HG03066 (cell line): ENCODE measurements at regions not wholly inside any gene's neighbourhood (a gene's known extent, or its start where the extent isn't known, plus 50 kb on each side); places are given as distances from the start of the nearest gene placed in this dataset.

Source experiments
- ATAC-seq: cut with Tn5 transposase; IDR thresholded peaks from one replicate; pipeline ENCODE4 v1.9.1; 2021; ENCODE audit warnings: low read depth; ENCODE audit not compliant: unreplicated experiment

DNA sequence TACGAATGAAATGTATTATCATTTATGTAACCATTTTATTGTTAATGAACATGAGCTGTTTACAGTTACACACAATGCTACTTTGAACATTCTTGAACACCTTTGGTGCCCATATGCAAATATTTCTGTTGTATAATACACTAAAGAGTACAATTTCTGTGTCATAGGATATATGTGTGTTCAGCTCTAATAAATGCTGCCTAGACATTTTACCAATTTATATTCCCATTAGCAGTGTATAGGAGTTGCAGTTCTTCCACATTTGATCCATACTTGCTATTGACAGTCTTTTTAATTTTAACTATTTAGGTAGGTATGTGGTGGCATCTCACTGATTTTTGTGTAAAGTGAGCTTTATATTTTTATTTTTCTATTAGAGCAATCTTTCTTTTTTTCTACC is 331.8 kb downstream of the ZIC1 start:
- ATAC-seq, result no peak

GRCh38 chr3:147744967-147745366 is 335.8 kb downstream of the ZIC1 start:
- ATAC-seq, result no peak

DNA sequence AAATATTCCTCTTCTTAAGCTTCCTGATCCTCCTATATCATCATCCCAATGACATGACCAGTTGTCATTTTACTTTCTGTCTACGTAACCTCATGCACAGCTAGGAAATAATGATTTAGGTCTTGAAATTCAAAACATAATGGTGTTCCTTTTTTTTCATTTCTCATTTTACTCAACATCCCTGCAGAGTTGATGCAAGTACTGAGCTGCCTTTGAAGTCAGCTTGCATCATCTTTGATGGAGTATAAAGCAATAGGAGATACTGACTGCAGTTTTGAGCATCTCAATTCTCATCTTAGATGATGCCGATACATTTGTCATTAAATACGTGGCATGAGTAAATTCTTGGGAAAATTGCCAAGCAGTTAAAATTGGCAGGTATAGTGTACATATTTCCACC is 346.1 kb downstream of the ZIC1 start:
- no peak for ATAC-seq

DNA sequence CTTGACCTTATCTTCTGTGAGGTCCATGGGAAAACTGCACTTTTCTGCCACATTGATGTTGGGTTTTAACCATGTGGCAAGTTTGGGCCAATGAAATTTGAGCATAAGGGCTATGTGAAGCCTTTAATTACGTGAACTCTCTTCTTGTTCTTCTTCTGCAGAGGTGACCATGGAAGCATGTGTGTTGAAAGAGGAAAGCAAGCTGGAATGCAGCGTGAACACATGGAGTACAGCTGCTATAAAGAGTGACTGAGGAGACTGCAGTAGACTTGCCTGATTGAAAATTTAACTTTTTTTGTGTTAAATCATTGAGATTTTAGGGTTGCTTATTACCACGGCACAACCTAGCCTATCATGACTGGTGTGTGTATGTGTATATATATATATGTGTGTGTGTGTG is 347.3 kb downstream of the ZIC1 start:
- no peak for ATAC-seq

DNA sequence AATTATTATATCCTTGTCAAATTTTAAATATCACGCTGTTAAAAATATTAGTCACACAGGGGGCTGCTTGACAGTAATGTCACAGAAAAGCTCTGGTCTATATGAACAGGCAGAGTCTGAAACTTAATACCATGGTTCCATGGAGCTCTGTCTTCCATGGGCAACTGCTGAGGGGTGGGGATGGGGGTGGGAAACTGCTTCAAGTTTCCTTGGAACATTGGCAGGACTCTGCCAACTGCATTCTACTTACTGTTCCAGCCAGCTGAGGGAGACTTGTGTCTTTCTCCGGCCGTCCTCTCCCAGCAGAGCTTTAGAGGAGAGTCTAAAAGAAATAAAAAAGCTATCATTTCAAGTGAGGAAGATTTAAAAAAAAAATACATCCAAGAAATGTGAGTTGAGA is 348.7 kb downstream of the ZIC1 start:
- ATAC-seq, result no peak

DNA sequence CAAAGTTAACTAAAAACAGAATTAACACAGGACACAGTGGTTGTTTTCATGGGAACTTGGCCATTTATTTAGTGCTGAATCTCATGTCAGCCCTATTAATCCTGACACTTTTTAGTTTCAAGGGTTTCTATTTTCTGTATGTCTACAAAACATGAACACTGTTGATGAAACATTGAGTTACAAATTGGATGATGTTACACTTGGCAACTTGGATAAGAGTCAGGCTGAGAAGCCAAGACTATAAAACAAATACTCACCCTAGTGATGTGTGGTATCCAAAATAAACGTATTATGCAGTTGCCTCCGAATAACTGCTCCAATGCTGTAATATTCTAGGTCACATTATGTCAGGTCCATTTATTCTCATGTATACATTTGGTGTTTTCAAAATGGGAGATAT is 349.6 kb downstream of the ZIC1 start:
- ATAC-seq, result no peak

DNA sequence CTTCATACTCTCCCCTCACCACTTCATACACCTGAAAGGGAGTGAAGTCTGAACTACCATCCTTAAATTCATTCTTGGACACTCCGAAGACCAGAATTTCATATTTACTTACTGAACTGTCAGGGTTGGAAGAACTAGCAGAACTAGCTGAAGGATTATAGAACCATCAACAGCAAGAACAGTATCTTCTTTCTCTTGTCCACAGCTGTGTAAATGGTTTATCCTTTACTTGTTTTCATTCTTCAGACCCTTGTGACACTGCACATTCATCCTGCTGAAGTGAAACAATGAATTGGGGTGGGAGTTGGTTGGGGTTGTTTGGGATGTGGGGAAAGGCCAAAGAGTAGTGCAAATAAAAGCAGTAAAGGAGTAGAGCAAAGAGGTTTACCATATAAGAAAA is 350.9 kb downstream of the ZIC1 start:
- no peak for ATAC-seq

GRCh38 chr3:147760941-147761340 is 351.8 kb downstream of the ZIC1 start:
- no peak for ATAC-seq

- ATAC-seq, result no peak
Observed at GRCh38 chr3:147773116-147773630, 364.0 kb downstream of the ZIC1 start.

DNA sequence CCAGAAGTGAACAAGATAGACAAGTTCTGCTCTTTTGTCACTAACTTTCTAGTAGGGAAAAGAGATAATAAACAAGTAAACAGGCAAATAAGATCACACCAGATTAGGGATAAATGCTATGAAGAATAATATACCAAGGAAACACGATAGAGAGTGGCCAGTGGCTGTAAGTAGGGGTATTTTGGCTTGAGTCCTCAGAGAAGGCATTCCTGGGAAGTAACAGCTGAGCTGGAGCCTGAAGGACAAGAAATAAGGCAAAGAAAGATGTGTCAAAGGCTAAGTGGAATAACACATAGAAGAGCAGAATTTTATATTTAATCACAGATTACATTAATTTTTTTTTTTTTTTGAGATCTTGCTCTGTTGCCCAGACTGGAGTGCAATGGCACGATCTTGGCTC is 366.2 kb downstream of the ZIC1 start:
- no peak for ATAC-seq

GRCh38 chr3:147775816-147776530 is 366.8 kb downstream of the ZIC1 start:
- no peak for ATAC-seq

- no peak for ATAC-seq
Observed at GRCh38 chr3:147793841-147794240, 384.7 kb downstream of the ZIC1 start.

- no peak for ATAC-seq
Observed at GRCh38 chr3:147794596-147794995, 385.4 kb downstream of the ZIC1 start.

DNA sequence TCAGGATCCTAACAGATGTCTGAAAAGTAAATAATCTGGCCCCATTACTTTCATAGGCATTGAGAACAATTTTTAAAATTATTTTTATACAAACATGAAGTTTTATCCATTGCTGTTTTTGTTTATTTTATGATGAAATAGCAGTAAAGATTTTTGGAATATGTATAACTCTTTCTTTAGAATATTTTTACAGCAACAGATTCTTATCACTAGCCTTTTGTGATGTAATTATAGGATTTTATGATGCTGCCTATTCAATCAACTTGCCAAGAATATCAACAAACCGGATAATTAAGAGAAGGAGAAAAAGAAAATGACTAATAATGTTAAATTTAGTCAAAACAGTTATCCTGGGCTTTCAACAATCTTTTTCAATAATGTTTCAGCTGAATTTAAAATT is 386.3 kb downstream of the ZIC1 start:
- ATAC-seq, result no peak

- ATAC-seq, result no peak
Observed at GRCh38 chr3:147797095-147797494, 387.9 kb downstream of the ZIC1 start.

DNA sequence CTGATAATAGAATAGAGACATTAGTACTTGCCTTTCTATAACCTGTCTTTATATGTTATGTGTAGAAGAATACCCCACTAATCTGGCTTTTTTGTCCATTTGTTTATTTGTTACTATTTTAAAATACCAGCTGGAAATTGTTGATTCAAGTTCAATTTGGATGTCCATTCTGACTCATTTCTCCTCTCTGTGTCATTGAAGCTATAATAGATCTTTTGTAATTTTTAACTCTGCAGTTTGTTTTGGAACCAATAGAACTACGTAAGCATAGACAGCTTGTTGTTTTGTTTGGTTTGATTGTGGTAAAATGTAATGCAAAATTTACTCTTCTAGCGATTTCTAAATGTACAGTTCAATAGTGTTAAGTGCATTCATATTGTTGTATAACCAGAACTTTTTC is 390.4 kb downstream of the ZIC1 start:
- ATAC-seq, result no peak

- ATAC-seq, result no peak
Observed at GRCh38 chr3:147807776-147808175, 398.6 kb downstream of the ZIC1 start.

DNA sequence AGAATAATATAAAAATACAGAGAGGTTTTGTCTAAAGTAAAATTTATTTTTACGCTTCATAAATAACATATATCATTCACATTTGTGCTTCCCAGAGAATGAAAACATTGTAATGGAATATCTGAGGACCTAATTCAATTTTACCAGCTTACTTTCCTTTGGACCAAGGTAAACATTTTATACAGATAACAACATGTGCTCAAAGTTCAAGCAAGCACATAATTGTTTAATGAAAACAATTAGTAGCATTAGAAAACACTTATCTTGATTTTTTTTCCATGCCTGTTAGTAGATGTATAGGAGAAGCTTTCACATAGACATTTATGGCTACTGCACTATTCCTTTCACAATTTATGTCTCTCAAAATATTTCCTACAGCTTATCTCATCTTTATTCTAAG is 400.0 kb downstream of the ZIC1 start:
- no peak for ATAC-seq

GRCh38 chr3:147812186-147812911 is 403.2 kb downstream of the ZIC1 start:
- ATAC-seq, result no peak

- ATAC-seq, result no peak
Observed at GRCh38 chr3:147813256-147813655, 404.1 kb downstream of the ZIC1 start.

DNA sequence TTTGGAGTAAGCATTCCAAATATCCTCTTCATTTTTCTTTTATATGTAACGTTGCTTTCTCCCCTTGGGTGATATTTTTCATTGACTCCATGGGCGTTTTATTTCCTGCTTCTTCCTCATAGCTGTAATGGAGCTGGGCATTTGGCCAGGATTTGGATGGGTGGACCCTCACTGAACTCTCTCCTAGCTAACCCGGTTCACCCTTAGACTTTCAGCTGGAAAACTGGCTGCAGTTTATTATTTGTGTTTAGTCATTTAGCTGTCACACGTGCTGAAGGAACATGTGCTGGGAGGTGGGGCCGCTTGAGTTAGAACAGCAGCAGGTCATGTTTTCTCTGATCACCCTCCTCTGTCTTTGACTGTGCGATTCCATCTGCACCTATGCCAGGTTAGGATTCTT is 407.6 kb downstream of the ZIC1 start:
- no peak for ATAC-seq

GRCh38 chr3:147832611-147833010 is 423.4 kb downstream of the ZIC1 start:
- ATAC-seq, result no peak
